ENCODE measurements at regions not wholly inside any gene's neighbourhood (a gene's known extent, or its start where the extent isn't known, plus 50 kb on each side); places are given as distances from the start of the nearest gene placed in this dataset.

- Histone ChIP-seq H3K4me3 (ENCODE audit: low read depth, low read length) (no peak overlapping the region), H2AFZ (ENCODE audit: low read length, unreplicated experiment) (no peak overlapping the region), H3K79me2 (ENCODE audit: control insufficient read depth, insufficient read depth, low read length, unreplicated experiment) (no peaks in the 10 kb centered on the region), H3K4me1 (ENCODE audit: control insufficient read depth, insufficient read depth, low read length, unreplicated experiment) (no peaks in the 10 kb centered on the region), H3K36me3 (ENCODE audit: insufficient read depth, low read length) (no peaks in the 10 kb centered on the region), H3K27me3 (ENCODE audit: insufficient read depth, low read length) (no peaks in the 10 kb centered on the region), H3K27ac (ENCODE audit: low read depth, low read length) (no peak overlapping the region)
Observed at GRCh38 chr2:19460761-19461160, 102.3 kb upstream of the OSR1 start.

GRCh38 chr2:19458427-19459003 is 100.1 kb upstream of the OSR1 start:
- no peak overlapping the region for H2AFZ ChIP-seq (ENCODE audit: low read length, unreplicated experiment)
- H3K4me1 ChIP-seq (ENCODE audit: control insufficient read depth, insufficient read depth, low read length, unreplicated experiment), result no peaks in the 10 kb centered on the region
- no peaks in the 10 kb centered on the region for H3K36me3 ChIP-seq (ENCODE audit: insufficient read depth, low read length)
- H3K27me3 ChIP-seq (ENCODE audit: insufficient read depth, low read length), result no peaks in the 10 kb centered on the region
- H3K79me2 ChIP-seq (ENCODE audit: control insufficient read depth, insufficient read depth, low read length, unreplicated experiment), result no peaks in the 10 kb centered on the region
- no peak overlapping the region for H3K27ac ChIP-seq (ENCODE audit: low read depth, low read length)
- H3K4me3 ChIP-seq (ENCODE audit: low read depth, low read length), result no peak overlapping the region

- H3K4me3 ChIP-seq (ENCODE audit: low read depth, low read length), result no peak overlapping the region
- H3K27ac ChIP-seq (ENCODE audit: low read depth, low read length), result no peak overlapping the region
- H3K27me3 ChIP-seq (ENCODE audit: insufficient read depth, low read length), result no peaks in the 10 kb centered on the region
- no peaks in the 10 kb centered on the region for H3K79me2 ChIP-seq (ENCODE audit: control insufficient read depth, insufficient read depth, low read length, unreplicated experiment)
- no peak overlapping the region for H2AFZ ChIP-seq (ENCODE audit: low read length, unreplicated experiment)
- H3K4me1 ChIP-seq (ENCODE audit: control insufficient read depth, insufficient read depth, low read length, unreplicated experiment), result no peaks in the 10 kb centered on the region
- H3K36me3 ChIP-seq (ENCODE audit: insufficient read depth, low read length), result no peaks in the 10 kb centered on the region
Observed at GRCh38 chr2:19457809-19458208, 99.4 kb upstream of the OSR1 start.

- H3K4me1 ChIP-seq (ENCODE audit: control insufficient read depth, insufficient read depth, low read length, unreplicated experiment), result no peaks in the 10 kb centered on the region
- H2AFZ ChIP-seq (ENCODE audit: low read length, unreplicated experiment), result no peak overlapping the region
- no peak overlapping the region for H3K27ac ChIP-seq (ENCODE audit: low read depth, low read length)
- H3K4me3 ChIP-seq (ENCODE audit: low read depth, low read length), result no peak overlapping the region
- no peaks in the 10 kb centered on the region for H3K79me2 ChIP-seq (ENCODE audit: control insufficient read depth, insufficient read depth, low read length, unreplicated experiment)
- no peaks in the 10 kb centered on the region for H3K36me3 ChIP-seq (ENCODE audit: insufficient read depth, low read length)
- no peaks in the 10 kb centered on the region for H3K27me3 ChIP-seq (ENCODE audit: insufficient read depth, low read length)
Observed at GRCh38 chr2:19456705-19457309, 98.4 kb upstream of the OSR1 start.

GRCh38 chr2:19454125-19454524 is 95.7 kb upstream of the OSR1 start:
- Histone ChIP-seq H3K4me3 (ENCODE audit: low read depth, low read length) (no peak overlapping the region), H3K27me3 (ENCODE audit: insufficient read depth, low read length) (peaks cover 9% of the 10 kb centered on the region; the same call in 1 of the 2 replicates), H3K4me1 (ENCODE audit: control insufficient read depth, insufficient read depth, low read length, unreplicated experiment) (no peaks in the 10 kb centered on the region), H3K36me3 (ENCODE audit: insufficient read depth, low read length) (no peaks in the 10 kb centered on the region), H2AFZ (ENCODE audit: low read length, unreplicated experiment) (no peak overlapping the region), H3K79me2 (ENCODE audit: control insufficient read depth, insufficient read depth, low read length, unreplicated experiment) (no peaks in the 10 kb centered on the region), H3K27ac (ENCODE audit: low read depth, low read length) (no peak overlapping the region)

GRCh38 chr2:19442731-19443130 is 84.3 kb upstream of the OSR1 start:
- Histone ChIP-seq H3K4me3 (ENCODE audit: low read depth, low read length) (no peak overlapping the region), H2AFZ (ENCODE audit: low read length, unreplicated experiment) (no peak overlapping the region), H3K4me1 (ENCODE audit: control insufficient read depth, insufficient read depth, low read length, unreplicated experiment) (no peaks in the 10 kb centered on the region), H3K36me3 (ENCODE audit: insufficient read depth, low read length) (no peaks in the 10 kb centered on the region), H3K27me3 (ENCODE audit: insufficient read depth, low read length) (peaks cover 7% of the 10 kb centered on the region; the same call in 1 of the 2 replicates), H3K27ac (ENCODE audit: low read depth, low read length) (no peak overlapping the region), H3K79me2 (ENCODE audit: control insufficient read depth, insufficient read depth, low read length, unreplicated experiment) (no peaks in the 10 kb centered on the region)

GRCh38 chr2:19439081-19439480 is 80.7 kb upstream of the OSR1 start:
- H3K79me2 ChIP-seq (ENCODE audit: control insufficient read depth, insufficient read depth, low read length, unreplicated experiment), result no peaks in the 10 kb centered on the region
- H2AFZ ChIP-seq (ENCODE audit: low read length, unreplicated experiment), result no peak overlapping the region
- no peaks in the 10 kb centered on the region for H3K36me3 ChIP-seq (ENCODE audit: insufficient read depth, low read length)
- H3K4me3 ChIP-seq (ENCODE audit: low read depth, low read length), result no peak overlapping the region
- H3K4me1 ChIP-seq (ENCODE audit: control insufficient read depth, insufficient read depth, low read length, unreplicated experiment), result no peaks in the 10 kb centered on the region
- no peaks in the 10 kb centered on the region for H3K27me3 ChIP-seq (ENCODE audit: insufficient read depth, low read length)
- no peak overlapping the region for H3K27ac ChIP-seq (ENCODE audit: low read depth, low read length)

- Histone ChIP-seq H3K79me2 (ENCODE audit: control insufficient read depth, insufficient read depth, low read length, unreplicated experiment) (no peaks in the 10 kb centered on the region), H3K27ac (ENCODE audit: low read depth, low read length) (no peak overlapping the region), H2AFZ (ENCODE audit: low read length, unreplicated experiment) (no peak overlapping the region)
Observed at GRCh38 chr2:19435815-19436214, 77.4 kb upstream of the OSR1 start.

GRCh38 chr2:19434413-19434812 is 76.0 kb upstream of the OSR1 start:
- Histone ChIP-seq H3K4me1 (ENCODE audit: control insufficient read depth, insufficient read depth, low read length, unreplicated experiment) (no peaks in the 10 kb centered on the region), H3K79me2 (ENCODE audit: control insufficient read depth, insufficient read depth, low read length, unreplicated experiment) (no peaks in the 10 kb centered on the region), H3K4me3 (ENCODE audit: low read depth, low read length) (no peak overlapping the region), H2AFZ (ENCODE audit: low read length, unreplicated experiment) (no peak overlapping the region), H3K36me3 (ENCODE audit: insufficient read depth, low read length) (no peaks in the 10 kb centered on the region), H3K27me3 (ENCODE audit: insufficient read depth, low read length) (no peaks in the 10 kb centered on the region), H3K27ac (ENCODE audit: low read depth, low read length) (no peak overlapping the region)

More at GRCh38 chr2:19435815-19436214, 77.4 kb upstream of the OSR1 start:
- no peaks in the 10 kb centered on the region for H3K36me3 ChIP-seq (ENCODE audit: insufficient read depth, low read length)
- H3K4me1 ChIP-seq (ENCODE audit: control insufficient read depth, insufficient read depth, low read length, unreplicated experiment), result no peaks in the 10 kb centered on the region
- no peaks in the 10 kb centered on the region for H3K27me3 ChIP-seq (ENCODE audit: insufficient read depth, low read length)
- no peak overlapping the region for H3K4me3 ChIP-seq (ENCODE audit: low read depth, low read length)

- Histone ChIP-seq H3K36me3 (ENCODE audit: insufficient read depth, low read length) (no peaks in the 10 kb centered on the region), H3K4me3 (ENCODE audit: low read depth, low read length) (no peak overlapping the region), H3K27ac (ENCODE audit: low read depth, low read length) (no peak overlapping the region), H3K4me1 (ENCODE audit: control insufficient read depth, insufficient read depth, low read length, unreplicated experiment) (peaks cover 10% of the 10 kb centered on the region), H3K27me3 (ENCODE audit: insufficient read depth, low read length) (no peaks in the 10 kb centered on the region), H2AFZ (ENCODE audit: low read length, unreplicated experiment) (no peak overlapping the region), H3K79me2 (ENCODE audit: control insufficient read depth, insufficient read depth, low read length, unreplicated experiment) (no peaks in the 10 kb centered on the region)
Observed at GRCh38 chr2:19426941-19427340, 68.5 kb upstream of the OSR1 start.

- H2AFZ ChIP-seq (ENCODE audit: low read length, unreplicated experiment), result no peak overlapping the region
Observed at GRCh38 chr2:19426144-19426543, 67.7 kb upstream of the OSR1 start.

More at GRCh38 chr2:19426144-19426543, 67.7 kb upstream of the OSR1 start:
- Histone ChIP-seq H3K4me3 (ENCODE audit: low read depth, low read length) (no peak overlapping the region), H3K4me1 (ENCODE audit: control insufficient read depth, insufficient read depth, low read length, unreplicated experiment) (peaks cover 10% of the 10 kb centered on the region), H3K79me2 (ENCODE audit: control insufficient read depth, insufficient read depth, low read length, unreplicated experiment) (no peaks in the 10 kb centered on the region), H3K27ac (ENCODE audit: low read depth, low read length) (no peak overlapping the region), H3K27me3 (ENCODE audit: insufficient read depth, low read length) (no peaks in the 10 kb centered on the region), H3K36me3 (ENCODE audit: insufficient read depth, low read length) (no peaks in the 10 kb centered on the region)

Data from ACC112 (cell line).